Ovary (tissue), 3 donors: ENCODE measurements at regions not wholly inside any gene's neighbourhood (a gene's known extent, or its start where the extent isn't known, plus 50 kb on each side); places are given as distances from the start of the nearest gene placed in this dataset.

Experiments used
- EP300 ChIP-seq: sonication (generic); formaldehyde crosslinking; IDR thresholded peaks from one replicate; pipeline ENCODE4 v1.6.1; 2017; ENCODE audit warnings: antibody characterized with exemption
- POLR2A ChIP-seq: fragments of 450-650 bp; IDR thresholded peaks from one replicate; pipeline ENCODE4 v1.6.1; 2017; ENCODE audit warnings: antibody characterized with exemption, mild to moderate bottlenecking, moderate library complexity
- TF ChIP-seq, protein P1 (sequence below), 3 donors: fragments of 450-650 bp in 2 of 3; fragments of 200-600 bp in 1 of 3; IDR thresholded peaks; one replicate each; pipeline versions ENCODE4 v1.5.1 to v1.8.0; 2016 to 2022; ENCODE audit warnings: antibody characterized with exemption in 3 of 3, mild to moderate bottlenecking in 1 of 3
- donor health status: DM: no; HTN: no; CAD: no.

DNA sequence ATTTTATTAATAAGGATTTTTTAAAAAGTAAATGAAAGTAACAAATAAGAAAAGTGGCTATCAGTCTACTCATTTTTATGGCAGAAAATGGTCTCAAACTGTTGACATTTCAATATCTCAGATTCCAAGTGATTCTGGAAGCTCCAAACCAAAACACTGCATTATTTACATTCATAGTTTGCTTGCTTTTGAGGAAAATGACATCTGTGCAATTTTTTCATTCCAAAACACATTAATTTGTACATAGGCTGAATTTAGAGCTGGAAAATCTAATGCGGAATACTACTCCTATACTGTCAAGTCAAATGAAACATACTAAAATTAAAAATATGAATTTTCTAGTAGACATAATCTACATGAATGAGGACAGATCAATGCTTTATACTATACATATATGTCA lies 1047.6 kb downstream of the CDH9 start:
- no peak for TF ChIP-seq EP300
- TF ChIP-seq, protein P1, sequence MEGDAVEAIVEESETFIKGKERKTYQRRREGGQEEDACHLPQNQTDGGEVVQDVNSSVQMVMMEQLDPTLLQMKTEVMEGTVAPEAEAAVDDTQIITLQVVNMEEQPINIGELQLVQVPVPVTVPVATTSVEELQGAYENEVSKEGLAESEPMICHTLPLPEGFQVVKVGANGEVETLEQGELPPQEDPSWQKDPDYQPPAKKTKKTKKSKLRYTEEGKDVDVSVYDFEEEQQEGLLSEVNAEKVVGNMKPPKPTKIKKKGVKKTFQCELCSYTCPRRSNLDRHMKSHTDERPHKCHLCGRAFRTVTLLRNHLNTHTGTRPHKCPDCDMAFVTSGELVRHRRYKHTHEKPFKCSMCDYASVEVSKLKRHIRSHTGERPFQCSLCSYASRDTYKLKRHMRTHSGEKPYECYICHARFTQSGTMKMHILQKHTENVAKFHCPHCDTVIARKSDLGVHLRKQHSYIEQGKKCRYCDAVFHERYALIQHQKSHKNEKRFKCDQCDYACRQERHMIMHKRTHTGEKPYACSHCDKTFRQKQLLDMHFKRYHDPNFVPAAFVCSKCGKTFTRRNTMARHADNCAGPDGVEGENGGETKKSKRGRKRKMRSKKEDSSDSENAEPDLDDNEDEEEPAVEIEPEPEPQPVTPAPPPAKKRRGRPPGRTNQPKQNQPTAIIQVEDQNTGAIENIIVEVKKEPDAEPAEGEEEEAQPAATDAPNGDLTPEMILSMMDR (IDR thresholded peaks at IDR 0.05) = no peak
- TF ChIP-seq POLR2A = no peak
